ENCODE measurements at regions not wholly inside any gene's neighbourhood (a gene's known extent, or its start where the extent isn't known, plus 50 kb on each side); places are given as distances from the start of the nearest gene placed in this dataset.
"Not testable (repeated sequence)": the region's sequence is repeated elsewhere in the genome, so short reads cannot be mapped to it uniquely, and the experiment has no call there.

GRCh38 chr1:229176457-229176856 lies 94.5 kb upstream of the RAB4A start:
- H3K4me3 ChIP-seq (ENCODE audit: low read depth, low read length): peak overlapping the region; percentile 59; the same call in 1 of the 2 replicates
- H3K9me3 ChIP-seq (ENCODE audit: control insufficient read depth, insufficient read depth, low read depth, low read length); H3K36me3 ChIP-seq (ENCODE audit: control insufficient read depth, insufficient read depth, low read length); H3K27me3 ChIP-seq (ENCODE audit: control insufficient read depth, insufficient read depth, low read length): not testable (repeated sequence)
- peak overlapping the region; percentile 97 for H3K9ac ChIP-seq (ENCODE audit: low read length)
- H3K4me1 ChIP-seq (ENCODE audit: control insufficient read depth, insufficient read depth, low read length): peaks cover 17% of the 10 kb centered on the region
- H3K27ac ChIP-seq (ENCODE audit: low read depth, low read length): peak overlapping the region; percentile 47; the same call in 1 of the 2 replicates

GRCh38 chr1:229180161-229180560 lies 90.8 kb upstream of the RAB4A start:
- no peak overlapping the region for H3K4me3 ChIP-seq (ENCODE audit: low read depth, low read length)
- no peaks in the 10 kb centered on the region for H3K27me3 ChIP-seq (ENCODE audit: control insufficient read depth, insufficient read depth, low read length)
- peak overlapping the region; percentile 83; the same call in 1 of the 2 replicates for H3K27ac ChIP-seq (ENCODE audit: low read depth, low read length)
- no peaks in the 10 kb centered on the region; the same call in 1 of the 2 replicates for H3K36me3 ChIP-seq (ENCODE audit: control insufficient read depth, insufficient read depth, low read length)
- peaks cover 12% of the 10 kb centered on the region for H3K4me1 ChIP-seq (ENCODE audit: control insufficient read depth, insufficient read depth, low read length)
- H3K9me3 ChIP-seq (ENCODE audit: control insufficient read depth, insufficient read depth, low read depth, low read length): no peaks in the 10 kb centered on the region
- peak overlapping the region; percentile 77 for H3K9ac ChIP-seq (ENCODE audit: low read length)

- peaks cover 12% of the 10 kb centered on the region for H3K4me1 ChIP-seq (ENCODE audit: control insufficient read depth, insufficient read depth, low read length)
- H3K27ac ChIP-seq (ENCODE audit: low read depth, low read length): no peak overlapping the region
- H3K4me3 ChIP-seq (ENCODE audit: low read depth, low read length): no peak overlapping the region
- H3K9ac ChIP-seq (ENCODE audit: low read length): no peak overlapping the region
- no peaks in the 10 kb centered on the region for H3K27me3 ChIP-seq (ENCODE audit: control insufficient read depth, insufficient read depth, low read length)
- H3K9me3 ChIP-seq (ENCODE audit: control insufficient read depth, insufficient read depth, low read depth, low read length): no peaks in the 10 kb centered on the region
- no peaks in the 10 kb centered on the region; the same call in 1 of the 2 replicates for H3K36me3 ChIP-seq (ENCODE audit: control insufficient read depth, insufficient read depth, low read length)
These were observed 89.5 kb upstream of the RAB4A start for GRCh38 chr1:229181419-229181818.

GRCh38 chr1:229183588-229183987 lies 87.3 kb upstream of the RAB4A start:
- Histone ChIP-seq H3K36me3 (ENCODE audit: control insufficient read depth, insufficient read depth, low read length) (no peaks in the 10 kb centered on the region; the same call in 1 of the 2 replicates), H3K9me3 (ENCODE audit: control insufficient read depth, insufficient read depth, low read depth, low read length) (no peaks in the 10 kb centered on the region), H3K4me1 (ENCODE audit: control insufficient read depth, insufficient read depth, low read length) (peaks cover 12% of the 10 kb centered on the region), H3K9ac (ENCODE audit: low read length) (no peak overlapping the region), H3K4me3 (ENCODE audit: low read depth, low read length) (no peak overlapping the region), H3K27ac (ENCODE audit: low read depth, low read length) (no peak overlapping the region), H3K27me3 (ENCODE audit: control insufficient read depth, insufficient read depth, low read length) (no peaks in the 10 kb centered on the region)

- Histone ChIP-seq H3K4me1 (ENCODE audit: control insufficient read depth, insufficient read depth, low read length) (peaks cover 16% of the 10 kb centered on the region), H3K27ac (ENCODE audit: low read depth, low read length) (no peak overlapping the region), H3K36me3 (ENCODE audit: control insufficient read depth, insufficient read depth, low read length) (no peaks in the 10 kb centered on the region; the same call in 1 of the 2 replicates), H3K9me3 (ENCODE audit: control insufficient read depth, insufficient read depth, low read depth, low read length) (no peaks in the 10 kb centered on the region), H3K4me3 (ENCODE audit: low read depth, low read length) (no peak overlapping the region), H3K9ac (ENCODE audit: low read length) (no peak overlapping the region), H3K27me3 (ENCODE audit: control insufficient read depth, insufficient read depth, low read length) (no peaks in the 10 kb centered on the region)
These were observed 86.8 kb upstream of the RAB4A start for GRCh38 chr1:229184066-229184465.

GRCh38 chr1:229185963-229186362 lies 84.9 kb upstream of the RAB4A start:
- Histone ChIP-seq H3K9me3 (ENCODE audit: control insufficient read depth, insufficient read depth, low read depth, low read length) (no peaks in the 10 kb centered on the region), H3K36me3 (ENCODE audit: control insufficient read depth, insufficient read depth, low read length) (no peaks in the 10 kb centered on the region), H3K9ac (ENCODE audit: low read length) (no peak overlapping the region), H3K4me3 (ENCODE audit: low read depth, low read length) (no peak overlapping the region), H3K27me3 (ENCODE audit: control insufficient read depth, insufficient read depth, low read length) (no peaks in the 10 kb centered on the region), H3K4me1 (ENCODE audit: control insufficient read depth, insufficient read depth, low read length) (peaks cover 24% of the 10 kb centered on the region), H3K27ac (ENCODE audit: low read depth, low read length) (no peak overlapping the region)

GRCh38 chr1:229186373-229187056 lies 84.4 kb upstream of the RAB4A start:
- Histone ChIP-seq H3K27me3 (ENCODE audit: control insufficient read depth, insufficient read depth, low read length) (no peaks in the 10 kb centered on the region), H3K4me3 (ENCODE audit: low read depth, low read length) (no peak overlapping the region), H3K9me3 (ENCODE audit: control insufficient read depth, insufficient read depth, low read depth, low read length) (no peaks in the 10 kb centered on the region), H3K27ac (ENCODE audit: low read depth, low read length) (no peak overlapping the region), H3K4me1 (ENCODE audit: control insufficient read depth, insufficient read depth, low read length) (peaks cover 29% of the 10 kb centered on the region), H3K9ac (ENCODE audit: low read length) (no peak overlapping the region), H3K36me3 (ENCODE audit: control insufficient read depth, insufficient read depth, low read length) (no peaks in the 10 kb centered on the region)

GRCh38 chr1:229190057-229190575 lies 80.8 kb upstream of the RAB4A start:
- H3K9ac ChIP-seq (ENCODE audit: low read length): no peak overlapping the region
- peaks cover 26% of the 10 kb centered on the region for H3K4me1 ChIP-seq (ENCODE audit: control insufficient read depth, insufficient read depth, low read length)
- H3K36me3 ChIP-seq (ENCODE audit: control insufficient read depth, insufficient read depth, low read length): no peaks in the 10 kb centered on the region
- peak overlapping the region; percentile 84 for H3K27ac ChIP-seq (ENCODE audit: low read depth, low read length)
- H3K27me3 ChIP-seq (ENCODE audit: control insufficient read depth, insufficient read depth, low read length): no peaks in the 10 kb centered on the region
- H3K4me3 ChIP-seq (ENCODE audit: low read depth, low read length): no peak overlapping the region
- H3K9me3 ChIP-seq (ENCODE audit: control insufficient read depth, insufficient read depth, low read depth, low read length): no peaks in the 10 kb centered on the region

- Histone ChIP-seq H3K9ac (ENCODE audit: low read length) (peak overlapping the region; percentile 45), H3K27me3 (ENCODE audit: control insufficient read depth, insufficient read depth, low read length) (no peaks in the 10 kb centered on the region)
These were observed 79.7 kb upstream of the RAB4A start for GRCh38 chr1:229191066-229191674.

GRCh38 chr1:229192031-229192430 lies 78.9 kb upstream of the RAB4A start:
- no peaks in the 10 kb centered on the region for H3K36me3 ChIP-seq (ENCODE audit: control insufficient read depth, insufficient read depth, low read length)
- H3K4me1 ChIP-seq (ENCODE audit: control insufficient read depth, insufficient read depth, low read length): peaks cover 26% of the 10 kb centered on the region
- peak overlapping the region; percentile 22; the same call in 1 of the 2 replicates for H3K27ac ChIP-seq (ENCODE audit: low read depth, low read length)
- H3K27me3 ChIP-seq (ENCODE audit: control insufficient read depth, insufficient read depth, low read length): no peaks in the 10 kb centered on the region
- H3K9ac ChIP-seq (ENCODE audit: low read length): no peak overlapping the region
- H3K4me3 ChIP-seq (ENCODE audit: low read depth, low read length): no peak overlapping the region
- no peaks in the 10 kb centered on the region for H3K9me3 ChIP-seq (ENCODE audit: control insufficient read depth, insufficient read depth, low read depth, low read length)

More at GRCh38 chr1:229191066-229191674, 79.7 kb upstream of the RAB4A start:
- H3K4me1 ChIP-seq (ENCODE audit: control insufficient read depth, insufficient read depth, low read length): peaks cover 26% of the 10 kb centered on the region
- no peaks in the 10 kb centered on the region for H3K36me3 ChIP-seq (ENCODE audit: control insufficient read depth, insufficient read depth, low read length)
- H3K9me3 ChIP-seq (ENCODE audit: control insufficient read depth, insufficient read depth, low read depth, low read length): no peaks in the 10 kb centered on the region
- no peak overlapping the region for H3K4me3 ChIP-seq (ENCODE audit: low read depth, low read length)
- peak overlapping the region; percentile 84 for H3K27ac ChIP-seq (ENCODE audit: low read depth, low read length)

GRCh38 chr1:229192853-229193252 lies 78.1 kb upstream of the RAB4A start:
- no peaks in the 10 kb centered on the region for H3K9me3 ChIP-seq (ENCODE audit: control insufficient read depth, insufficient read depth, low read depth, low read length)
- no peaks in the 10 kb centered on the region for H3K36me3 ChIP-seq (ENCODE audit: control insufficient read depth, insufficient read depth, low read length)
- H3K4me1 ChIP-seq (ENCODE audit: control insufficient read depth, insufficient read depth, low read length): peaks cover 26% of the 10 kb centered on the region
- no peak overlapping the region for H3K4me3 ChIP-seq (ENCODE audit: low read depth, low read length)
- H3K27ac ChIP-seq (ENCODE audit: low read depth, low read length): no peak overlapping the region
- no peaks in the 10 kb centered on the region for H3K27me3 ChIP-seq (ENCODE audit: control insufficient read depth, insufficient read depth, low read length)
- H3K9ac ChIP-seq (ENCODE audit: low read length): no peak overlapping the region

Measured in HUES6 (cell line).